HG03521 (cell line): ENCODE measurements at regions not wholly inside any gene's neighbourhood (a gene's known extent, or its start where the extent isn't known, plus 50 kb on each side); places are given as distances from the start of the nearest gene placed in this dataset.

ENCODE experiments used
- ATAC-seq: cut with Tn5 transposase; IDR thresholded peaks from one replicate; pipeline ENCODE4 v1.9.1; 2021; ENCODE audit warnings: mild to moderate bottlenecking, moderate library complexity; ENCODE audit not compliant: unreplicated experiment

DNA sequence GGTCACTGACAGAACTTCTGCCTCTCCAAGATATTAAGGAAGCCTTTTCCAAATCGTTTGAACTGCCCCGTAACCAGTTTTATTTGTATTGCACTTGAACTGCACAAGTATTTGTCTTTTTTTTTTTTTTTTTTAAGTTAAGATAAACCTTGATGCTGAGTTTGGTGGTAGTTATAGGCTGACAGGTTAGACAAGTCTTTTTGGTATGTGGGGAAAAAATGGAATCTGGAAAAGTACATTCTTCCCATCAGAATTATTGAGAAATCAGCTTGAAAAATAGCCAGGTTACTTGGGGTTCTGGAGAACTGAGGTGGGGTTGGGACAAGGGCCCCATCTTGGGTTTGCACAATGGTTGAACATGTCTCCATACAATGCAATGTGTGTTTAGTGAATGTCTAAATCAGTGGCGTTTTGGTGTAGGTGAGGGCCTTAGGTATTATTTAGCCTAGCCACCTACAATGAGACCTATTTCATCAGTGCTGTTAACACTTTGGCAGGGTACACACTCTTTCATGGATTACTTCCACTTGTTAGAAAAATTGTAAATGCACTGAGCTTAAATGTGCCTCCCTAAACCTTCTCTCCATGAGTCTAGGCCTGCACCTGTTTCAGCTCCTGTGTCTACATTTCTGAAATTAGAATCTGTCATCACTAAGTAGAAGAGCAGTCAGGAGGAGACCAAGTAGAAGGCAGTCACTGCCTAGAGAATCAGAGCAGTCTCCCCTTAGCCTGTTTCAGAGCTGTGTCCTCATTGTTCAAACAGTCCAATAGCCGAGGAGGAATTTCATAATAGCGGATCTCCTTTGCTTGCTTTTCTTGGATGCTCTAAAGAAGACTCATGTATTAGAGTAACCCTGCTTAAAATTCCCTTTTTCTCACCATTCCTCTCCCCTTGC lies 140.0 kb upstream of the HMHB1 start:
- ATAC-seq = no peak

DNA sequence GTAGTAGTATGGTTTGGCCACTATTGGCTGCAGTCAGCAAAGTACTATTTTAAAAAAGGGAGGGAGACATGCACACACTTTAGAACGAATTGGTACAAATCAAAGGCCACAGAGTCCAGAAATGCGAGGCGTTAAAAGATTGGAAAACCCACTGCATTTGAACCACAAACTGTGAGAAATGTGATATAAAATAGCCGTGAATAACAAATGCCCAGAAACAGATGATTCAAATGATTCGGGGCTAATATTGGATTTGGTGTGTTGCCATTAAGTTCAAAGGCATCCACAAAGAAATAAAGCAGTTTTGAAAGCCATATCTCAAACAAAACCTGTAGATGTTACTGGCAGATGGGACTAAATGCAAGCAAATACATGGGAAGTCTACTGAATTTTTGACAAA lies 140.9 kb upstream of the HMHB1 start:
- no peak for ATAC-seq

DNA sequence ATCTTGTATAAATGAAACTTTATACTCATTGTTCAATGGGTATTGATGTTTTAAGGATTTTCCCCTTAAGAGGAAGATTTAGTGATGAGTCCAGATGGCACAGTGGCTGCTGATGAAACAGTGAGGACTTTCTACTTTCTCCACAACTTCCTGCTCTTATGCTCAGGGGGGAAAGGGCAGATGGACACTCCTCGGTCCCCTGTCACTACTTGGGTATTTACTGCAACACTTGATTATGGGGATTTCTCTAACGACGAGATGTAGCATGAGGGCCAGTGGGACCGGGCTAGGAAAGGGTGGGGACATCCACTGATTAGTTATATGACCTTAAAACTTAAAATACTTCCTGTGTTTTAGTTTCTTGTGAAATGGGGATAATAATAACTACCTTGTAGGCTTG lies 146.1 kb upstream of the HMHB1 start:
- ATAC-seq = no peak

DNA sequence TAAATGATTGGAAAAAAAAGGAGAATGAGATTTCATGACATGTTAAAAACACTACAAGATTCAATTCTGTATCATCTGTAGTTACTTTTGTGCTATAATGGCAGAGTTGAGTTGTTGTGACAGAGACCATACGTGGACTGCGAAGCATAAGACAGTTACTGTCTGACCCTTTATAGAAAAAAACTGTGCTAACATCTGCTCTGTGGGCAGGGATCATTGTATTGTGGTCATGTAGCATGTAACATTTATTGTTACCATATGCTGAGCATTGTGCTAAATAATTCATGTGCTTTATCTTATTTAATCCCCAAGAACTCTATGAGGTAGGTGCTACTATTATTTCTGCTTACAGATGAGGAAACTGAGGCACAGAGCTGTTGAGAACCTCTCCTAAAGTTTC lies 147.3 kb upstream of the HMHB1 start:
- ATAC-seq = no peak

DNA sequence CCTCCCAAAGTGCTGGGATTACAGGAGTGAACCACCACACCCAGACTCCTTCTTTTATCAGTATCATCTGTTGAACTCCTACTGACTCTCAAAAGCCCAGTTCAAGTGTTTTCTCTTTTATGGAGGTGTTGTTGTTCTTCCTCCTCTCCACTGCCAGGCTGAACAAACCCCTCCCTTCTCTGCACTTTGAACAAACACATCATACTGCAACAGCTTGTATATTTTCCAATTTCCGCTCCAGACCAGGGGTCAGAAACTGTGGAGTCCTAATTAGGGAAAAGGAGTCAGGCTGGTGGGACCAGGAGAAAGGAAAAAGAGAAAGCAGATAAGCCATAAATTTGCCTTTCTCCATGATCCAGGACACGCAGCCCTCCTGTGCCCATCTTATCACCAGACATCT lies 148.1 kb upstream of the HMHB1 start:
- ATAC-seq = no peak

DNA sequence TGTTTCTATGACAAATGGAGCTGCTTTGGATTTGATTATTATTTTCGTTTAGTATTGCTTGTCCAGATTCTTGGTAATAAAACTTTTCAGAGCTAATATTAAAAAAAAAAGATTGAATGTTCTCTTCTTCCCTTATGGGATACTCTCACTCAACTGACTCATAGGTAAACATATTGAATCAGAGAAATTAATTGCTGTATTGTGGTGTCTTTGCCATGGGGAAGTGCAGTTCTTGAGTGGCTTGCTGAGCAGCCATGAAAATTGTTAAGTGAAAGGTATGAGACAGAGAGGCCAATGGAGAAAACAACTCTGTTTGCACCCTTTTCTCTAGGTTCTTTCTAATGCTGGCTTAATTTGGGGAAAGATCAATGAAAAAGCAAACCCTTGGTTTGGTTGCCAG lies 149.9 kb upstream of the HMHB1 start:
- no peak for ATAC-seq

DNA sequence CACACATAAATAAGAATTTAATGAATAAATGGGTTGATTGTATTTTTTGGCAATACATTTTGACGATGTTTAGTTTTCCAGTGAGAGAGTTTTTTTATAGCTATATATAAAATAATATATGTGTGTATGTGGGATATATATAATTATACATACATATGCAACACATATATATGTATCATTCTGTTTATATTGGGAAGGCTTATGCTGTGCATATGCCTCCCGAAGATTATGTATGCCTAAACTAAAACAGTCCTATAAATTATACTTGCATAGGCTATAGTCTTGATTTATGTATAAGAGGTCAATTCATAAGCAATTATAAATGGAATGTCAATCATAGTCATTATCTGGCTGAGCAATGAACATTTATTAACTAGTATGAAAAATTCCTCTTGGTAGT lies 151.3 kb upstream of the HMHB1 start:
- no peak for ATAC-seq

DNA sequence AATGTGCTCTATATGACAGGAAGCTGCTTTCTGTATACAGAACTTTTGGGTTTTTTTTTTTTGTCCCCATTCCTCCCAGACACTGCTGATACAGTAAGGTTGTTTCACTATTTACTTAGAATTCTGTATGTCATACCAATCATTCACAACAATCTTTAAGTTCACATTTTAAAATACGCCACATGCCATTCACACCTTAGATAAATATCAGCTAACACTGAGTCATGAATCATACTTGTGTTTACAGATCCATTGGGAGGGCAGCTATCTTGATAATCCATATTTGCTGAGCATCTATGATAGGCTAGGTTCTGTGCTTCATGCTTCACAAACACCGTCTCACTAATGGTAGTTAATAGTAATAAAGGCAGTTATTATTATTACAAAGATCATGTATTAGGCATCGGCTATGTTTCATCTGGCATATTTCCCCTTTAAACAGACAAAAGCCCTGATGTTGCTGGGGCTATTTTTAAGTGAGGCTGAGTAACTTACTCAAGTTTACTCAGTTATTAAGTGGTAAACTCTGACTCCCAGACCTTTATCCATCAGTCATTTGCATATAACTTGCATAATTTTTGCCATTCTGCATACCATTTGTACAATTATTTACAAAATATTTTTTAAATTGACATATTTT lies 152.2 kb upstream of the HMHB1 start:
- ATAC-seq = no peak

DNA sequence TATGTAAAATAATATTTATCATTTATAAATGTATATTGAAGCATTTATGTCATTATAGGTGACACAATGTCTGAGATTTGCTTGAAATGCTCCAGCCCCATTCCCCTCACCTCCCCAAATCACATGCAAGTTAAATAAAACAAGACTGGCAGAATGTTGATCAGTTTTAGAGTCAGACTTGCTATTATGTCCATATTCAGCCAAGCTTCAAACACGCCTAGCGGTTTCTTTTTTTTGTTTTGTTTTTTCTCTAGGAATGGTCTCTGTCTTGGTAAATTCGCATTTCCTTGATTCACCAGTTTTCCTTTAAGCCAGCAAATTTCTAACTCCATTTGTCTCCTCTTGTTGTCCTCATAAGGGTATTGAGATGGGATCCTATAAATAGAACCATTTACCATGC lies 153.0 kb upstream of the HMHB1 start:
- no peak for ATAC-seq

DNA sequence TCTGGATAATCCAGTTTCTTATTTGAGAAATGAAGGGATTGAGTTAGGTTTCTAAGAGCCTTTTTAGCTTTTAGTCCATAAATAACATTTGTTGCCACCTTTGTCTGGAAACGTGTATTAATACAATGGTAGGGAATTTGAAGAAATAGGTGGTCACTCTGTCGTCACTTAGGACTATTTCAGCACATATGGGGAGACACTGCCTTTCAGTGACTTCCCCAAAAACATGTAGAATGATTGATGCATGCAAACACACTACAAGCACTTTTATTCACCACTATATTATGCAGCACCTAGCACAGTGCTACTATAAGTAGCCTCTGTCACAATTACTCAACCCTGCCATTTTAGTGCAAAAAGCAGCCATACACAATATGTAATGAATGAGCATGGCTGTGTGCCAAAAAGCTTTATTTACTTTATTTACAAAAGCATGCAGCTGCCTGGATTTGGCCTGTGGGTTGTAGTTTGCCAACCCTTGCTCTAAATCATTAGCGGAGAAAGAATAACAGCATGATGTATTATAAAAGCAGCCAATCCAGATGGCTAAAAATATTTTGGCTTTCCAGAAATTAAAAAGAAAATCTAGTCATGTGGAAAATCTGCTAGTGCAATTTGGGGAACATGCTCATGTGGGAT lies 154.2 kb upstream of the HMHB1 start:
- no peak for ATAC-seq

DNA sequence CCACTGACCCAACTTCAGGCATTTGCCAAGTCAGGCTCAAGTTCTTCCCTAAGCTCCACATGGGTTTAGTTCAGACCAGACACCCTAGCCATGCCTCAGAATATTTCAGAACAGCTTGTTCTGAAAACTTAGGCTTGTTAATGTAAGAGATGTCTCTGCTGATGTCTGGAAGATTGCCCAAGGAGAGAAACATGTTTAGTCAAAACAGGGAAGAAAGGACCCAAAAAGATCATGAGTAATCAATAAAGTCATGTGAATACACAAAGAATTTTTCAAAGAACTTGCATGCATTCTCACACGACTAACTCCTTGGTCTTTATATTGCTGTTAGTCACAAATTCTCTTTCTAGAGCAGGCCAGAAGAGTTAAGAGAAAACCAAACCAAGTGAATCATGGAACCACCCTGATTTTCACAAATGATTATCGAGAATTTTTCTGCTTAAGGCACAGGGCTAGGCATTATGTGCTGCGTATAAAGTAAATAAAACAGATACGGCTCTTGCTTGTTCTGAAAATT lies 158.1 kb upstream of the HMHB1 start:
- no peak for ATAC-seq

DNA sequence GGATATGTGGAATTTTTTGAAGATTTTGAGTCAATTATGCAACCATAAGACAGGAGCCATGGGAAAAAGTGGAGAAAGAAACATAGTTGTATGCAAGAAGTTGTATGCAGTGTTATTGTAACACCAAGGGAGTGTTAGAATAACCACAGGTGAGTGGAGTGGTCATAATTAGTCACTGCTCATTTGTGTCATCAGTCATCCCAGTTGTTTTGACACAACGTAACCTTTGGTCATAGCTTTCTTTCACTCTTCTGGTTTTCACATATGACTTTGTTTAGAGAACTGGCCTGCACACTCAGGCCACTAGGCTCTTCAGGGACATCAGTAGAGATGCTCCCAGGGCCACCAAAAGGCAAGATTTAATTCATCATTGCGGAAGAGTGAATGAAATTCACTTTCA lies 158.7 kb upstream of the HMHB1 start:
- ATAC-seq = no peak

DNA sequence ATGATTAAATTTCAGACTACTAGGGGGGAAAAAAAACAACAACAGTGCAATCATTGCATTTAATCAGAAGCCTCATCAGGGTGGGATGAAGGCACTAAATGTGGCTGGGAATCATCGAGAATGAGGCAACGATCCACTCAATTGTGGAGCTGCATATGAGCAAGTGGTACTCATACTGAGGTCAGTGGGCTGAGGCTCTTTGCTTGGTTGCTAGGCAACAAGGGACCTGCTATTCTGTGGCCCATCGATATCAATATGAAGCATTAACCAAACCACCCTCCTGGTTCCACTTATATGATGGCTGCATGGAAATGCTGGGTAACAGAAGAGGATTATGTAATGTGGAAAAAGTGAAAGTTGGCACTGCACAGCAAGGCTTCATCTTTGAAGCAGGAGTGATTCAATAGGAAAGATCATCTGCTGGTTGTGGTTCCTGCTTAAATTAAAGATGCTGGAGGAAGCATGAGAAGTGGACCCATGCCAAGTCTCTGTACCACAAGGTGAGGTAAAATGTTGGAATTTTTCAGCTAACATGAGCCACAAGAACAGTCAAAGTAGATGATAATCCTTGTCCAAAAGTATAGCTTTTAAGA lies 159.8 kb upstream of the HMHB1 start:
- no peak for ATAC-seq

DNA sequence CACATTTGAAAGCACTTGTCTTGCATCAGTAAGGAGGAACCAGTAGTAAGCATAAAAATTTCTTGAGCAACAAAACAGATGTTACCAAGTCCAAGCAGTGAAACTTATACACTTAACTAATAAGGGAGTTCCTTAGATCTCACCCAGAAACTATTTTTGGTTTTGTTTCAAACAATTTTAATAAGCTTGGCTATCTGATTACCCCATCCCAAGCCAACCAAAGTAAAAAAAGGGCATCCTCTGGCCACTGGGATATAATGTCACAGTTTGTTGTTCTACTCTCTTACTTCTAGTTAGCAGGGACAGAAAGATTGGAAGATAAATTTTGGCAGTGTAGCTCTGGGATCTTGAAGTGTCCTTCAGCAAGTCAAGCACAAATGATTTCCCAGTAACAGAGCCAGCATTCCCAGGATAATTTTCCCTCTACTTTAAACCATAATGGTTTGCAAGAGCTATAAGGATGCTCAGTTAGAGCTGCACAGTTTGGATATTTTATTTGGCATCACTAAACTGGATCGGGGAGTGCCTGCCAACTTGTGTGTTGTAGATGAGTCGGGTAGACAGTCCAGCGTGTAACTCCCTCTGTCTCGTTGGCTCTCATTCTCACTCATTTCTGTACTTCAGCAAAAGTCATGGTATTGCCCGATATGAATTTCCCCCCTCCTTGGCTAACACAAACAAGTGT lies 161.9 kb upstream of the HMHB1 start:
- no peak for ATAC-seq

DNA sequence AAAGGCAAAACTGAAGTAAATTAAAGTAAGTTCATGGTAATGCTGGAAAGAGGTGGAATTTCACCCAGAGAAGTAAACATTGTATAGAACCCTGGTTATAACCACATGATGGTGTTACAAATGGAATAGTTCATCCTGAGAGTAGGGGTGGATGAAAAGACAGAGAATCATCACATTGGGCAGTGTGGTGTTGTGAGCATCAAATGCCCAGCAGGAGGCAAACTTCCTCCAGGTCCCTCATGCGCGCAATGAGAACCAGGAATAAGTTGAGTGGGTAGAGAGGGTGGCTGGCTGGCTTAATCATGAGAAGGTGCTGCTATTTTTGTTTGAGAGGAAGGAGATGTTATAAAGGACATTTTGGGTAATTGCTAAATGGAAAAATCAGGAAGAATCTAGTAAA lies 163.3 kb upstream of the HMHB1 start:
- no peak for ATAC-seq

DNA sequence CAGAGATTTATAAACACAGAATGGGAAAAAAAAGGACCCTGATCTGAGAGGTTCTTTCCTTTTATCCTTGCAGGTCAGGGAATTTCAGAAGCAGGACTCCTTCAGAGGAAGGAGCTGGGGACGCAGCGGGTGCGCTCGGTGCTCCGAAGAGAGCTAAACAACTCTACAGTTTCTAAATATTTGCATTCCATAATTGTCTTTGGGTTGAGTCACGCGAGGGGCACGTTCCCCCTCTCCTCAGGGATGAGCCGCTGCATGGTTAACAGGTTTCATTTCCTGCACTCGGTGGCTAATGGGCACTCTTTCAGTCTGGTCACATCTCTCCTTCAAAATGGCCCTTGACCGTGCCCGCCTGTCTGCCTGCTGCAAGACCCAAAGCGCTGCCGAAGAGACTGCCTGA lies 165.0 kb upstream of the HMHB1 start:
- ATAC-seq = no peak

DNA sequence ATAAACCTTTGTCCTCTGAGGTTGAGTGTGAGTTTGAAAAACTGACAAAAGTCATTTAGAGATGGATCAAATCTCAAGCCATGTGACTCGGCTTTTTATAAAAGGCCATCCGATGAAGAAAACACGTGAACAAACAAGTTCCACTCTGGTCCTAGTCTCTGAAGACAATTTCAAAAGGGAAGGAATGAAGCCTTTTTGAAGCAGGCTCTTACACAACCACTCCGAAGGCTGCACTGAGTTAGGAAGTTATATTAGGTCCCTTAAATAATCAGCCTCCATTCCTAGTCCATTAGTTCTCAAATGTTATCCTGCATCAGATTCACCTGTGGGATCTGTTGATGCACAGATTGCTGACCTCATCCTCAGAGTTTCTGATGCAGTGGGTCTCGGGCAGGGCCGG lies 166.6 kb upstream of the HMHB1 start:
- no peak for ATAC-seq

DNA sequence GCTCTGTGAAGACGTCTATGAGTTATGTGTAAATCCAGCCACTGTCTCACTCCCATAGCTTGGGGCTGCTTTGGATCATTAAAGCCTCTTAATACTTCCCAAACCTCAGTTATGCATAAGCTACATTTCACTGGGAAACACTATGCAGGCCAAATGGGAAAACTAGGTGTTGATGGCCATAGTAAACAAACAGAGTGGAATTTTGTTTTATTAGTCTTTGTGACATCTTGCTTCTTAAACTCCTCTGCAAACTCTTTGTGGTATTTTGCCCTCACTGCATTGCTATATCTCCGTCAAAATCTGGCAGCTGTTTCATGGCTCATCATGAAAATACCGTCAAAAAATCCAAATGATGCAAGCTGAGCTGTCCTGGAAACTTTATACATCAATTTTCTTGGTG lies 167.2 kb upstream of the HMHB1 start:
- no peak for ATAC-seq

DNA sequence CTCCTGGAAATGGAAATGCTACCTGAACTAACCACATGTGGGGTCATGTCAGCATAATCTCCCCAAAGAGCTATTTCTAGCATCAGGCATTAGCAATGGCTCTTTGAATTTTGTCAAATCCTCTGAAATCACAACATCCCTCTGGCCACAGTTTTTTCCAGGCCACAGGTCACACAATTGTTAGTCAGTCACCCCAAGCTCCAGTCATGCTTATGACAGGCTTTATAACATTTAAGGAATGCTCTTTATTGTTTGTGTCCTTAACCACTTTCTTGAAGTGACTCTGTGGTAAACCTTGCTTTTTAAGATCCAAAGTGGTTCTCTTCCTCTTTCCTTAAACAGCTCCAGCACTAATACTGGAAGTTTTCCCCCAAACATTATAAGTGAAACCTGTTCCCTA lies 169.2 kb upstream of the HMHB1 start:
- no peak for ATAC-seq

DNA sequence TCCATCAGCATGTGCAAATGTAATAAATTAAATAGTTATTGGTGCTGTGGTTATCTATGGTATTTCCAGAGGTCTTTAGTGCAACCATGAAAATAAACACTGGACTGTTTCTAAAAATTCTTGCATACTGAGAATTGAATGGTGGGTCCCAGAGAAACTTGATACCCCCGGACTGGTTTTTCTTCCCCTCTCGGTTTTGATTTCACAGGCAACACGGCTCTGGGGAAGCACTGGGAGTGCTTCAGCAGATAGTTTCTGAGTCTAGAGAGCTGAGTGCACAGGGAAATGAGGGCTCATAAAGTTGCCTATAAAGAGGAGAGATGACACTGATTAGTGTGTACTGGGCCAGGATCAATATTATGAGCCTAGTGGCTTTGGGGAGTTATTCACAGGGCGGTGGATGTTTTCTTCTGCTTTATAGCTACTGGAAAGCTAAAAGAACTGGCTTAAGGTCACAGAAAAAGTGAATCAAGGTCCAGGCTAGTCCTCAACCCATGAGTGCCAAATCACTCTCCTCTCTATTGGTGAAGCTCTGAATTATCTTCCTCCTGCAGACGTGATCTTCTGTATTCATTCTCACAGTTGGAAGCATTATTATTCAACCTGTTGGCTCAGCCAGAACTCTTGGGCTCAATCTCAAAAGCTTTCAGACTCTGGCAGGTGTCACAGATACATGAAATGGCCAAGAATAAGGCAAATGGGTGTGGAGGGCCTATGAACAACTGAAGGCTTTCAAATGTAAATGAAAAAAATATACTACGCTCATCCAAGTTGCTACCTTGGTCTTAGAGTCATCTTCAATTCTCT lies 170.2 kb upstream of the HMHB1 start:
- no peak for ATAC-seq
